GM21390 (cell line): ENCODE measurements at regions not wholly inside any gene's neighbourhood (a gene's known extent, or its start where the extent isn't known, plus 50 kb on each side); places are given as distances from the start of the nearest gene placed in this dataset.
A peak's percentile ranks its signal among the peaks of the same experiment; 100 is the strongest.

Source experiments
- ATAC-seq: cut with Tn5 transposase; IDR thresholded peaks from one replicate; pipeline ENCODE4 v1.9.1; 2021; ENCODE audit not compliant: unreplicated experiment

GRCh38 chr5:158485604-158486081 lies 614.1 kb downstream of the EBF1 start:
- no peak for ATAC-seq

DNA sequence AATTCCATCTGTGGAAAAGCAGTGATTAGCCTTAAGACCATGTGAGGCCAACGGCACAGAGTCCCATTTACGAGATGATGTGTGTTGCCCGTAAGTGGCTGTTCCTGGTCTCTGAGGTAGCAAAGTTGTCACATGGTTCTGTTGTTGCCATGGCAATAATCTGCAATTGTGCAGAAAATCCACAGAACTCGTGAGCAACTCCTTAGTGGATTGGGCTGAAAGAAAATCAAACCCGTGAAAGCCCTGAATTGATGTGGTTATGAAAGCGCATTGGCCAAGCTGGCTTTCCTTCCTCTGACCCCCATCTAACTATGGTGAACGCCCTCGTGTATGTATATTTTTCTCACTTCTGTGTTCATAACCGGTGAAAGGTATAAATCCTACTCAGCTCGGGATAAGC lies 614.7 kb downstream of the EBF1 start:
- no peak for ATAC-seq

DNA sequence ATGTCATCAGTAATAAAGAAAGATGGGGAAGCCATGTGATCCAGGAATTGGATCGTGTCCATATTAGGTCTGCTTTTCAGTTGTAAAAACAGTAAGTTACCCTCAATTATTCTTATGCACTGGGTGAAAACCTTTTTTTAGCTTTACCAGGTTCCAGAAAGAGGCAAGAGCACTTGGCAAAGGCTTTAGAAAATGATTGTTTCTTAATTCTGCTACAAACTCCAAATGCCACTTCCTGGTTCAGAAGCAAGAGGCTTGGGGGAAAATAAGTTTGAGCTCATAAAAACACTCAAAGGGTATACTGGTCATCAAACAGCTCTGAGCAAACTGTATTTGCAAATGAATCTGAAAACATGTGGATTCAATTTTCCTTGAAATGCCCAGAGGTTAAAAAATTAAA lies 615.6 kb downstream of the EBF1 start:
- ATAC-seq = no peak

GRCh38 chr5:158483281-158483860 lies 616.3 kb downstream of the EBF1 start:
- ATAC-seq = no peak

GRCh38 chr5:158482125-158482524 lies 617.6 kb downstream of the EBF1 start:
- no peak for ATAC-seq

DNA sequence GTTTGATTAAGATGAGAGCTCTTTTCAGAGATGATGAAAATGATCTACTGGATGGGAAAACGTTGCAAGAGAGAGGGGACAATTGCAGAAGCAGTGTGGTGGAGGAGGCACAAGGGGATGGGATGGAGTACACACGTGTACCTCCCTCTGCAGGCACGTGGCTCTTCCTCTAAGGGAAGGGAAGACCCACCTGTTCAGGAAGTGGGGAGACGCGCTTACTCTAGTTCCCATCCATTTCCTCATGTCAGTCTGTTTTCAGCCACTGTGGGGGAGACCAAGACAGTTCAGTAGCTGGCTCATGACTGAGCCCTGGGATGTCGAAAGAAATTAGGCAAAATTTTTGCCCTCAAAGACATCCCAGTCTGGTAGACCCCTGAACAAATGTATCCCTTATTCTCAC lies 619.2 kb upstream of the CLINT1 start:
- ATAC-seq = no peak

- ATAC-seq = no peak
These were observed 618.3 kb upstream of the CLINT1 start for GRCh38 chr5:158477214-158477613.

DNA sequence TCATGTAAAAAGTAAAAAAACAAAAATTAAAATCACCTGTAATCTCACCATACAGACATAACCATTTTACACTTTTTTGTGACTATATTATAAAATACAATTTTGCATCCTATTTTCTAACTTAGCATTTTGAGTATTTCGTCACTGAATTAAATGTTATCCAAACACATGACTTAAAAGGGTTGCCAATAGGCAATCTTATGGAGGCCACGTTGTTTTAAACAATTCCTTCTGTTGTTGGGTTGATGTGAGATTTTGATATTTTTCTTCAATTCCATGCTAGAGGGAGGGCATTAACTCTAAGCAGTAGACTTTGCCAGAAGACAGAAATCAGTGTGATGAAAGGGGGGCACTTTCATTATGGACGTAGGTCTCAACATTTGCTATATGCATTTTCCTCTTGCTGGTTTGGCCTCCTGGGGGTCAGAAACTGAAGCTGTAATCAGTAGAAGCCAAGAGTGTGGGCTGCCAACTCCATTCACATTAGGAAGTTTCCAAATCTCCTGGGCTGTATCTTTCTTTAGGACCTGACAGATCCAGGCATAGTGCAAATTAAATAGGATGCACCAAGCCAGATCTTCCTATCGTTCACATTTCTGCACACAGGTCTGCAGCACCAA lies 614.2 kb upstream of the CLINT1 start:
- ATAC-seq = no peak

DNA sequence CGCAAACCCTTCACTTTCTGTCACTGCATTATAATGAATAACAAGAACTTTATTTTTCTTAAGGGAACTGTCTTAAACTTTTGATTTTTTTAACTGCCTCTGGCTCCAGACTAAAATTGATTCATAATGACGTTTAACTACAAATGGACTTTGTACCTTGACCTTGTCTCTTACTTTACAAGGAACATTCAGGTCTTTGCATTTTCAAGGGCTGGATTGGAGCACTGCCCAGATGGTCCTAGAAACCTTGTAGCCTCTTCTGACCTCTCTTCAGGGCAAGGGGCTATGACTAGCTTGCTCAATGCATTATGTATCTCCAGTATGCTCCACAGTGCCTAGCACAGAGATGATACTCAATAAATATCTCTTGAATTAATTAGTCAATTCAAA lies 612.6 kb upstream of the CLINT1 start:
- ATAC-seq = no peak

DNA sequence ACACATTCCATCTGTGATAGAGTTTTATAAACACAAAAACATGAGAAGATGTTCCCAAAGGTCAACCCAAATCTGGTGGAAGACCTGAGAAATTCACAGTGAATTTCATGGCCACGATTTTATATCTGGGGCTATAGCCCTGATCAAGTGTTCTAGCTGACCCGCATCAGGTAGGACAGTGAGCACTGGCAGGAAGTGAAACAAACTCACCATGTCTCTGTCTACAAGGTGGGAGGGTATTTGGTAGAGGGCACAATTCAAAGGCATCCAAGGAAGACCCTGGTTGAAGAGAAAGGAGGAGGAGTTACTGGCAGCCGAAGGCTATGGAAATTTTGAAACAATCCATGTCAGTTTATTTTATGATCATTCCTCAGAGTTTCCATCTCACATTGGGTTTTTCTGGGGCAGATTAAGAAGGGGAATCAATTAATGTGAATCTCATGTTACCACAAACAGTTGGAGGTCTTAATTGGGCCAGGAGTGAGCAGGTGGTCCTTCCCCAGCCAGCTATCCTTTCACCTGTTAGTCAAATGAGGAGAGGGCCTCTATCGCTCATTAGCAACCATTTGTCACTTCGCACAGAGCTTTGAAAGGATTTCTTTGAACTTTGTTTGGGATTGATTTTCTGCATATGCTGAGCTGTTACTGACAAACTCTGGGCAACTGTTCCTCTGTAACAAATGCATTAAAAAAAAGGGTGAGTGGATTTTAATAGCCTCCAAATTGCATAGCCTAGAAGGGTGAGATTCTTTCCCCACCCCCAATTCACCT lies 612.0 kb upstream of the CLINT1 start:
- ATAC-seq = no peak

GRCh38 chr5:158468444-158468843 lies 609.5 kb upstream of the CLINT1 start:
- no peak for ATAC-seq

GRCh38 chr5:158466191-158466590 lies 607.2 kb upstream of the CLINT1 start:
- no peak for ATAC-seq

DNA sequence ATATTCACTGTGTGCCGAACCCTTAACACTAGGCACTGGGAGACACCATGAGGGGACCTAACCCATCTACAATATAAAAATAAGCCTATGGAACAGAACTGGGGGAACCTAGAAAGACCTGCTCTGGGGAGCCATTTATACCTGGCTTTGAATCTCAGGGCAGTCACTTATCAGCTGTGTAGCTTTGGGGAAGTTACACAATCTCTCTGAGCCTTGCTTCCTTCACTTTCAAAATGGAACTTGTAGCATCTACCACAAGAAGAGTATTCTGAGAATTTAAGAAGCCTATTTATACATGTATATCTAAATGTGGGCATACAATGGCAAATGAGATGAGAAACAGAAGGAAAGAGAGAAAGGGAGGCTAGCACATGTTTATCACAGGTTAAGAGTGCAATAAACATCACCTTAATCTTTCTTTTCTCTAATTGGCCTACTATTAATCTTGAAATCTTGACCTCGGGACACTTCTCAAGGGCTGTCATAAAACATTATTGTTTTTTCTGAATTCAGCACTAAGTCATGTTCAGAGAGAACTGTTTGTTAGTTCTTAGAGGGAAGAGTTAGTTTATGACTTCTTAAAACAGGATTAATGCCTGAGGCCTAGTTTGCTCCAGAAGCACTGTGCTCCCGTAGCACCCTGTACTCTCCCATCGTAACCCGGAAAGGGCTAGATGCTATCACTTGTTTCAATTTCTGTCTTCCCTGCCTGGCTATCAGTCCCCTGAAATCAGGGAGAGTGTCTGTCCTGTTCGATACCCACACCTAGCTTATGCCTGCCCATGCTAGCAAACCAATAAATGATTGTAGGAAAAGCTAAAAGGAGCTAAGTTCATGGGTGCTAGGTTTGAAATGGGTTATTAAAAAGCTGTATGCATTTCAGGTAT lies 606.4 kb upstream of the CLINT1 start:
- ATAC-seq = no peak

GRCh38 chr5:158464383-158464782 lies 605.4 kb upstream of the CLINT1 start:
- no peak for ATAC-seq

DNA sequence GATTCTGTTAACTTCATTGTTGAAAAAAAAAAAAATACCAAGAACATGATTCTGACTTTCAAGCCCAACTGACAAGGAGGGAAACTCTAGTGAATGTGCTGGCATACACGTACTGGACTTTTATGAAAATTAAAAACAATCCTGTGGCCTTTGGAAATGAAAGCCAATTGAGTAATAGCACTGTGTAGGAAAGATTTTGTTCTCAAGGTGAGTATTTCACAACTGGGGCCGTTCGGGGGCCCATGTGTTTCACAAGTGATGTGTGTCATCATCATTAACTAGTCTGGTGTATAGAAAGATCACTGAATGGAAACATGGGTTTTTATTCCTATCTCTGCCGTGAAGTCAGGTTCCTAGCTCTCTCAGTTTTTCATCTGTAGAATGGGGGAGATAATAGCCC lies 605.0 kb upstream of the CLINT1 start:
- ATAC-seq = no peak

DNA sequence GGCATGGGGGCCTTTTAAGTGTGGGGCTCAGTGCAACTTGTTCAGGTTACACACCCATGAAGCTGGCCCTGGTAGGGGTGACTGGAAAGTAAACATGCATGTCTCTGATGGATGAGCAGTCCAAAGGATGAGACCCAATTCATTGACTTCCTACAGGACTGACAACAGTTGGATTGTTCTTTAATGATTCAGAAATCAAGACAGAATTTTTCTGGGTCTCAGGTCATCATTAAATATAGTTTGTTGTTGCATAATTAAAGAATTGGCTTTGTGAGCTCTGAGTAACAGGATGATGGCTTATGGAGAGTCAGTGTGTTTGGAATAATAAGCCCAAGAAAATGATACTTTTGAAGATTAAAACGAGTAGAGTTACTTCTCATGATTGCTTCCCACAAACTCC lies 604.2 kb upstream of the CLINT1 start:
- no peak for ATAC-seq

- no peak for ATAC-seq
These were observed 603.6 kb upstream of the CLINT1 start for GRCh38 chr5:158462349-158463114.

GRCh38 chr5:158461240-158461854 lies 602.4 kb upstream of the CLINT1 start:
- no peak for ATAC-seq

GRCh38 chr5:158458086-158458485 lies 599.1 kb upstream of the CLINT1 start:
- no peak for ATAC-seq

GRCh38 chr5:158456756-158457155 lies 597.8 kb upstream of the CLINT1 start:
- ATAC-seq = peak; percentile 46
